NCI-H82 treated with DMSO at 0.1 percent for 48 hours (cell line): ENCODE measurements at regions not wholly inside any gene's neighbourhood (a gene's known extent, or its start where the extent isn't known, plus 50 kb on each side); places are given as distances from the start of the nearest gene placed in this dataset.
"Not testable (repeated sequence)": the region's sequence is repeated elsewhere in the genome, so short reads cannot be mapped to it uniquely, and the experiment has no call there.

Experiments
- DNase-seq: peaks from one replicate; lab custom pipeline; 2025; ENCODE audit not compliant: unreplicated experiment; lab: John Stamatoyannopoulos, UW

DNA sequence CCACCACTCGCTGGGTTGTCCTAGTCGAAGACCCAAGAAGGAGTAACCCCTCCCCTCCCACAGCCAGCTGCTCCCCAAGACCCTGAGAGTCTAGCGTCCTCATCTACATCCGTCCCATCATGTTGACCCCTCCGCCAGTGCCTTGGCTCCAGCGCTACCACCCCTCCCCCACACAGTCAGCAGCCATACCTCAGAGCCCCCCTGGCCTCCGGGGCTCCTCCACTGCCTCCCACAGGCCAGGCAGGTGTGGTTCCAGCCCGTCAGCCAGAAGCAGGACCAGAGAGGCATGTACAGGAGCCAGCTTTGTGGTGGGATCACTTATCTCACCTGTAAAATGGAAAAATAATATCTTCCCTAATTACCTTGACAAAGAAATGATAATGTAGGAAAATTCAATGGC is 51.5 kb upstream of the PHF21B start:
- DNase-seq: no peak

GRCh38 chr22:45064313-45065278 is 54.8 kb upstream of the PHF21B start:
- no peak for DNase-seq

DNA sequence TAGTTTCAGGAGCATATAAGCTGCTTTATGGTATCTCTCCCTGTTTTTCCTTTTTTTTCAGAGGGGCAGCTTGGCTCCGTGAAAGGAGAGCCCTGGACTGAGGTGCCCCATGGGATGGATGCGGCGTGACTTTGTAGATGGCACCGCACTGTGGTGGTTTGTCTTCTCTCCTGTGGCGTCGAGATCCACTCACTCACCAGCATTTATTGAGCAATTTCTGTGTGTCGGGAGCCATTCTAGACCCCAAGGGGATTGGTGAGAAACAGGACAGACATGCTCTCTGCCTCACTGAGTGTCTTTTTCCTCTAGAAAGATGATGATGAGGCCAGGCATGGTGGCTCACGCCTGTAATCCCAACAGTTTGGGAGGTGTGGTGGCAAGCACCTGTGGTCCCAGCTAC is 55.9 kb upstream of the PHF21B start:
- no peak for DNase-seq

GRCh38 chr22:45067731-45068130 is 57.9 kb upstream of the PHF21B start:
- DNase-seq: no peak

DNA sequence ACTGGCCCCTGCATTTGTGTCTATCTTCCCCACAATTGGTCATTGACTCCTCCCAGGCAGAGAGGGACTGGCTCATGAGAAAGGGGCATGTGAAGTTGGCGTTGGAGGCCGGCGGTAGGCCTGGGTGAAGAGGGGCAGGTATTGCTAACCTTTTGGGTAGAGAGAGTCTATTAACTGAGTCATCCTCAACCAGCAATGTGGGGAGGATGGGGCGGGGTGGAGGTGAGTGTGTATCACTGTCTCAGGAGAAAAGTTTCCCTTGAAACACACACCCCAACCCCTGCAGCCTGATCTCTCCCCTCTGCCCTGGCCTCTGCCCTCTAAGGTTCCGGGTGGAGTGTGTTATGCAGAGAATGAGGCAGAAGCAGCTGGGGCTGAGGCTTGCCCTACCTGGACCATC is 60.1 kb upstream of the PHF21B start:
- no peak for DNase-seq

- no peak for DNase-seq
Measured at GRCh38 chr22:45071618-45072017, 61.8 kb upstream of the PHF21B start.

DNA sequence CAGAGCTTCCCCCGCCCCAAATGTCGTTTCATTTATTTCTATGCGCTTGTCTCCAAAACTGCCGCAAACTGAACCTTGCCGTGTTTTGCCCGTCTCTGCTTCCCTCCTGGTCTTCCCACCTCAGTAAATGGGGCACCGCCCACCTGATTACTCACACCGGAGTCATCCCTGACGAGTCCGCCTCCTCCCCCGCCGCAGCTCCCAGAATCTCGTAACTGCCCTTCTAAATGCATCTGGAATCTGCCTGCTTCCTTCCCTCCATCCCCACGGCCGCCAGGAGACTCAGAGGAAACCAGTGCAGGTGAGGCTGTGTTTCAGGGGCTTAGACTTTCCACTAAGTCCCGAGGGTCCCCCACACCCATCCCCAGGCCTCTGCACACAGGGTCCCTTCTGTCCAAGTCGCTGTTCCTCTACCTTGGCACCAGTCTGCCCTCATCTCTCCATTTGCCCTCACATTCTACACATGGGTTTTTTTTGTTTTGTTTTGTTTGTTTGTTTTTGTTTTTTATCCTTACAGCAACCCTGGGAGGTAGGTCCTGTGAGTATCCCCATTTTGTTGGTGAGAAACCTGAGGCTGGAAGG is 62.6 kb upstream of the PHF21B start:
- DNase-seq: no peak

GRCh38 chr22:45073064-45073463 is 63.3 kb upstream of the PHF21B start:
- no peak for DNase-seq

GRCh38 chr22:45077286-45077685 is 67.5 kb upstream of the PHF21B start:
- no peak for DNase-seq

DNA sequence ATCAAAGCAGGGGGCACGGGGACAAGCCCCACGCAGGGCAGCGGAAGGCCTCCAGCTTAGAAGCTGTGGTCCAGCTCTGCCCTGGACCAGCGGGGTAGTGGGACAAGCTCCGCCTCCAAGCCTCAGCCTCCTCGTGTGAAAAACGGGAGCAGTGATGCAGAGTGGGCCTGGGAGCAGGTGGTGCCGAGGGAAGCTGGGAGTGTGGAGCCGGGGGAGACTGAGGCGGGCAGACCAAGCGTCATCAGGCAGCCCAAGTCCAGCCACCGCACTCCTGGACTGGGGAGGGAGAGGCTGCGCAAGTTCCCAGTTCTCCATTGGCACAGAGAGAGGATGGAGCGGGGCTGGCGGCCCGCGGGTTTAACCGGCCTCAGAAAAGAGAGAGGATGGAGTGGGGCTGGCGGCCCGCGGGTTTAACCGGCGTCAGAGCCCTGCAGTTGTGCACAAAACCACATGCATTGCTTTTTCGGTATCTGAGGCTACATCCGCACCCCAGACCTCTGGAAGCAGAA is 68.1 kb upstream of the PHF21B start:
- no peak for DNase-seq

DNA sequence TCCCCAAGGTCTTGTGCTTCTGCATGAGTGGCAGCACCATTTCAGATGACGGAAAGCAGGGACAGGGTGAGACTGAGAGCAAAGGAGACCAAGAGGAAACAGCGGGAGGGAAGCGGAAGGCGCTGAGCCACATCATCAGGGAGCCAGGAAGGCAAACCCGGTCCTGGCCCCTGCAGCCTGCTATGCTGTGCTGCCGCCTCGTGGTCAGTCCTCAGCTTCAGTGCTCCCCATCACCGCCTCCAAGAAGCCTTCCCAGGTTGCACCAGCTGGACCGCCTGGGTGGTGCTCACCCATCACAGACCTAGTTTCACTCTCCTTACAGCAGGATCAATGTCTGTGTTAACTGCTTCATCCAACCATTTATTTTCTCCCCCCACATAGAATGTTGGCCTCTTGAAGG is 73.0 kb upstream of the PHF21B start:
- DNase-seq: no peak

DNA sequence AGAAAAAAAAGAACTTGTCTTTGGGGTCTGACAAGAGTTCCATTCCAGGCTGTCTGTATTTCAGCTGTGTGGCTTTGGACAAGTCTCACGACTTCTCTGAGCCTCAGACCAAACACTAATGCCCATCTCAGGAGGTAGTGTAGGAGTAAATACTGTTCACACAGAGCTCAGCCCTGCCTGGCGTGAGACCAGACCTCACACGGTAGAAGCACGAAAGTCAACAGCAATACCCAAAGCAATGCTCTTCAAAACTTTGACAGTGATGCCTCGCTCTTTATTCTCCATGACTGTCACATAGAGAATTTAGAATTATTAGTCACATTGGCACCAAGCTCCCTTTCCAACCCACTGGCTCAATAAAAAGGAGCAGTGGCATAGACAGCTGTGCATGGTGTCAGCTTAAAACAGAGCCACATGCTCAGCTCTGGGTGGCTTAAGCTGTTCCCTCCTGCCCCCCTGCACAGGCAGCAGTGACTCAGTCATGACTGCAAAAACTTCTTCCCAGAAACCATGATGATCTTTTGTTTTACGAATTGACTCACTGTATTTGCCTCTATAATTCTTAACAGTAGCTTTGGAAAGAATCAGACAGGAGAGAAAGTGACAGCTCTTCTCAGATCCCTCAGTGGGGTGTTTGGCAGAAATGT is 74.0 kb upstream of the PHF21B start:
- no peak for DNase-seq

GRCh38 chr22:45084400-45084920 is 74.7 kb upstream of the PHF21B start:
- no peak for DNase-seq

DNA sequence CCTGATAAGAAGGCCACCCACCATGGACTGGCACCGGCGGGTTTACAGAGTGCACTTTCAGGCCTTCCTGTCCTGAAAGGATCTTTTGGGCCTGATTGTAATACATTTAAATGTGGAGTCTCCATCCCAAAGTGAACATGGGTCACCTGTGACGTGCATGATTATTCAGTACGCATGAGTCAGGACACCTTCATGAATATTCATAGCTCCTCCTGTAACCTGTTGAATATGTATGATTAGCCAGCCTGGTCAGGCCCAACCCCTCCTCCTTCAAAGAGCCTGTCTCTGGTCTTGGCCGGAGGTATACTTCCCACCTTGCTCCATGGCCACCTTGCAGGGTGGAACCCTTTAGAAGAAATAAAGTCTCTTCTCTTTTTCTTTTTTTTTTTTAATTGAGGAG is 75.9 kb upstream of the NUP50 start:
- DNase-seq: no peak

GRCh38 chr22:45088576-45088975 is 75.1 kb upstream of the NUP50 start:
- no peak for DNase-seq

DNA sequence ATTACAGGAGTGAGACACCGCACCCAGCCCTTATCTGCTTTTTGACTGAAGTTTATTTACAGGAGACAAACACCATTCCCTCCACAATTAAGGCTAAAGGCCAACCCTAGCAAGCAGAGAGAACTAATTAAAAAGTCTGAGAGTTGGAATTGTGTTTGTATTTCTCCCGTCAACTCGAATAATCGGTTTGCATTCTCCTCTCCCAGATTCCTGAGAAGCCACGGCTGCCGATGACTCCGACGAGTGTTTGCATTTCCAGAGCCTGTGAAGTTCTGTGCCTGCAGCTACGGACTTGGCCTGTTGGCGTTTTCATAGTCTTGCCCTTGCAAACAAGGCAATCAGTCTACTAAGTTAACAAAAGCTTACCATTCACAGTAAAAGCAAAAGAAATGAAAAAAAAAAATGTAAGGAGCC is 73.2 kb upstream of the NUP50 start:
- no peak for DNase-seq

DNA sequence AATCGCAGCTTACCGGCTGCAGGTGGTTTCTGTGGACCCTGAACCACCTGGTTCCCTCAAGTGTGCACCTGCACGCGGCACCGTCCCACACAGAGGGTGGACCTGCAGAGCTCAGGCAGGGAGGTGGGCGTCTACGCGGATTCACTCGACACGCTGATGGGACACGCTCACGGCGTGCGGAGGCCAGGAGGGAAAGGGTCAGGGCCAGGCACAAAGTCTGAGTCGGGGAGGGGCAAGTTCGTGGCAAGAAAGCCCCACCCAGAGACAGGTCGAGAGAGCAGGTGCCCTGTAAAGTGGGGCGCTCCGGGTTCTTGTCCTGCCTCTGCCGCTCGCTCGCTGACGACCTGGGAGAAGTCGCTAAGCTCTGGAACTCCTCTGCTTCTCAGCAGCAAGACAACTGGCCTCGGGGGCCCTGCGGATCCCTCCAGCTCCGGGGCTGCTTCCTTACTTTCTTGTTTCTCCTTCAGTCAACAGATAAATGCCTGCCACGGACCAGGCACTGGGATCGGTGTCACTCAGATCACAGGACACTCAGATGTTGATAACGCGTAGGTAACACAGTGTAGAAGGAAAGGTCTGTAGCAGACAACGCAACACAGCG is 72.4 kb upstream of the NUP50 start:
- DNase-seq: no peak

- not testable (repeated sequence) for DNase-seq
Measured at GRCh38 chr22:45091875-45092274, 71.8 kb upstream of the NUP50 start.

GRCh38 chr22:45092644-45093043 is 71.1 kb upstream of the NUP50 start:
- DNase-seq: no peak

DNA sequence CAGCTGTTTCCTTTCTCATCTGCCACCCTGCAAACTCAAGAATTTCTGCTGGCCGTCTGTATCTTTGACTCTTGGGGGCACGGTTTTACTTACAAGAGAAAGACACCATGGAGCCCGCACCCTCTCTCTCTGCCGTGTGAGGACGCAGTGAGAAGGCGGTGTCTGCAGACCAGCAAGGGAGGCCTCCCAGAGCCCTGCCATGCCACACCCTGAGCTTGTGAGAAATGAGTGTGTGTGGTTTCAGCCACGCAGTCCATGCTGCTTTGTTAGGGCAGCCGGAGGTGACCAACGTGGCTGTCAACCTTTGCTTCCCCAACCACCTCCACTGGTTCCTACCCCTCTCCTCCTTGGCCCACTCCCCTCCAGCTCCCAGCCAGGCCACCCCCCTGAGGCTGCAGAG is 70.1 kb upstream of the NUP50 start:
- no peak for DNase-seq

GRCh38 chr22:45094081-45094720 is 69.5 kb upstream of the NUP50 start:
- DNase-seq: no peak
